ENCODE measurements at regions not wholly inside any gene's neighbourhood (a gene's known extent, or its start where the extent isn't known, plus 50 kb on each side); places are given as distances from the start of the nearest gene placed in this dataset.

DNA sequence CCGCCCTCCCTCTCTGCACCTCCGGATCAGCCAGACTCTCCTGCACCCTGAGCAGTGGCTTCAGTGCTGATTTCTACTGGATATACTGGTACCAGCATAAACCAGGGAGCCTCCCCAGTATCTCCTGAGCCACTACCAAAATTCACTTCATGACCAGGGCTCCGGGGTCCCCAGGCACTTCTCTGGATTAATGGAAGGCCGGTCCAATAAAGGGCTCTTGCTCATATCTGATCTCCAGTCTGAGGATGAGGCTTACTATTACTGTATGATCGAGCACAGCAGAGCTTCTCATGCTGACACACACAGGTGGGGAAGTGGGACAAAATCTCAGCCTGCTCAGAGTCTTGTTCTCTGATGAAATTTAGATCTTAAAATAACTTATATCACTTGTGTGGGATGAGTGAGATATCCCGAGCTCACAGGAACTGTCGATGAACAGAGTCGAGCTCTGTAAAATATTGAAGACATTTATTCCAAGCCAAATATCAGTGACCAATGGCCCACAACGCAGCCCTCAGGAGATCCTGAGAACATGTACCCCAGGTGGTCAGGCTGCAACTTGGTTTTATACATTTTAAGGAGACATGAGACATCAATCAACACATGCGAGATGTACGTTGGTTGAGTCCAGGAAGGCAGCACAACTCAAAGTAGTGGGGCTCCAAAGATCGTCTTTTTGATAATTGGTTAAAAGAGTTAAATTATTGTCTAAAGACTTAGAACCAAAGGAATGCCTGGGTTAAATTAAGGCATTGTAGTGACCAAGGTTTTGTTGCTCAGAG, 93.0 kb upstream of the TOP3B start (continued):
- TF ChIP-seq, protein P1, sequence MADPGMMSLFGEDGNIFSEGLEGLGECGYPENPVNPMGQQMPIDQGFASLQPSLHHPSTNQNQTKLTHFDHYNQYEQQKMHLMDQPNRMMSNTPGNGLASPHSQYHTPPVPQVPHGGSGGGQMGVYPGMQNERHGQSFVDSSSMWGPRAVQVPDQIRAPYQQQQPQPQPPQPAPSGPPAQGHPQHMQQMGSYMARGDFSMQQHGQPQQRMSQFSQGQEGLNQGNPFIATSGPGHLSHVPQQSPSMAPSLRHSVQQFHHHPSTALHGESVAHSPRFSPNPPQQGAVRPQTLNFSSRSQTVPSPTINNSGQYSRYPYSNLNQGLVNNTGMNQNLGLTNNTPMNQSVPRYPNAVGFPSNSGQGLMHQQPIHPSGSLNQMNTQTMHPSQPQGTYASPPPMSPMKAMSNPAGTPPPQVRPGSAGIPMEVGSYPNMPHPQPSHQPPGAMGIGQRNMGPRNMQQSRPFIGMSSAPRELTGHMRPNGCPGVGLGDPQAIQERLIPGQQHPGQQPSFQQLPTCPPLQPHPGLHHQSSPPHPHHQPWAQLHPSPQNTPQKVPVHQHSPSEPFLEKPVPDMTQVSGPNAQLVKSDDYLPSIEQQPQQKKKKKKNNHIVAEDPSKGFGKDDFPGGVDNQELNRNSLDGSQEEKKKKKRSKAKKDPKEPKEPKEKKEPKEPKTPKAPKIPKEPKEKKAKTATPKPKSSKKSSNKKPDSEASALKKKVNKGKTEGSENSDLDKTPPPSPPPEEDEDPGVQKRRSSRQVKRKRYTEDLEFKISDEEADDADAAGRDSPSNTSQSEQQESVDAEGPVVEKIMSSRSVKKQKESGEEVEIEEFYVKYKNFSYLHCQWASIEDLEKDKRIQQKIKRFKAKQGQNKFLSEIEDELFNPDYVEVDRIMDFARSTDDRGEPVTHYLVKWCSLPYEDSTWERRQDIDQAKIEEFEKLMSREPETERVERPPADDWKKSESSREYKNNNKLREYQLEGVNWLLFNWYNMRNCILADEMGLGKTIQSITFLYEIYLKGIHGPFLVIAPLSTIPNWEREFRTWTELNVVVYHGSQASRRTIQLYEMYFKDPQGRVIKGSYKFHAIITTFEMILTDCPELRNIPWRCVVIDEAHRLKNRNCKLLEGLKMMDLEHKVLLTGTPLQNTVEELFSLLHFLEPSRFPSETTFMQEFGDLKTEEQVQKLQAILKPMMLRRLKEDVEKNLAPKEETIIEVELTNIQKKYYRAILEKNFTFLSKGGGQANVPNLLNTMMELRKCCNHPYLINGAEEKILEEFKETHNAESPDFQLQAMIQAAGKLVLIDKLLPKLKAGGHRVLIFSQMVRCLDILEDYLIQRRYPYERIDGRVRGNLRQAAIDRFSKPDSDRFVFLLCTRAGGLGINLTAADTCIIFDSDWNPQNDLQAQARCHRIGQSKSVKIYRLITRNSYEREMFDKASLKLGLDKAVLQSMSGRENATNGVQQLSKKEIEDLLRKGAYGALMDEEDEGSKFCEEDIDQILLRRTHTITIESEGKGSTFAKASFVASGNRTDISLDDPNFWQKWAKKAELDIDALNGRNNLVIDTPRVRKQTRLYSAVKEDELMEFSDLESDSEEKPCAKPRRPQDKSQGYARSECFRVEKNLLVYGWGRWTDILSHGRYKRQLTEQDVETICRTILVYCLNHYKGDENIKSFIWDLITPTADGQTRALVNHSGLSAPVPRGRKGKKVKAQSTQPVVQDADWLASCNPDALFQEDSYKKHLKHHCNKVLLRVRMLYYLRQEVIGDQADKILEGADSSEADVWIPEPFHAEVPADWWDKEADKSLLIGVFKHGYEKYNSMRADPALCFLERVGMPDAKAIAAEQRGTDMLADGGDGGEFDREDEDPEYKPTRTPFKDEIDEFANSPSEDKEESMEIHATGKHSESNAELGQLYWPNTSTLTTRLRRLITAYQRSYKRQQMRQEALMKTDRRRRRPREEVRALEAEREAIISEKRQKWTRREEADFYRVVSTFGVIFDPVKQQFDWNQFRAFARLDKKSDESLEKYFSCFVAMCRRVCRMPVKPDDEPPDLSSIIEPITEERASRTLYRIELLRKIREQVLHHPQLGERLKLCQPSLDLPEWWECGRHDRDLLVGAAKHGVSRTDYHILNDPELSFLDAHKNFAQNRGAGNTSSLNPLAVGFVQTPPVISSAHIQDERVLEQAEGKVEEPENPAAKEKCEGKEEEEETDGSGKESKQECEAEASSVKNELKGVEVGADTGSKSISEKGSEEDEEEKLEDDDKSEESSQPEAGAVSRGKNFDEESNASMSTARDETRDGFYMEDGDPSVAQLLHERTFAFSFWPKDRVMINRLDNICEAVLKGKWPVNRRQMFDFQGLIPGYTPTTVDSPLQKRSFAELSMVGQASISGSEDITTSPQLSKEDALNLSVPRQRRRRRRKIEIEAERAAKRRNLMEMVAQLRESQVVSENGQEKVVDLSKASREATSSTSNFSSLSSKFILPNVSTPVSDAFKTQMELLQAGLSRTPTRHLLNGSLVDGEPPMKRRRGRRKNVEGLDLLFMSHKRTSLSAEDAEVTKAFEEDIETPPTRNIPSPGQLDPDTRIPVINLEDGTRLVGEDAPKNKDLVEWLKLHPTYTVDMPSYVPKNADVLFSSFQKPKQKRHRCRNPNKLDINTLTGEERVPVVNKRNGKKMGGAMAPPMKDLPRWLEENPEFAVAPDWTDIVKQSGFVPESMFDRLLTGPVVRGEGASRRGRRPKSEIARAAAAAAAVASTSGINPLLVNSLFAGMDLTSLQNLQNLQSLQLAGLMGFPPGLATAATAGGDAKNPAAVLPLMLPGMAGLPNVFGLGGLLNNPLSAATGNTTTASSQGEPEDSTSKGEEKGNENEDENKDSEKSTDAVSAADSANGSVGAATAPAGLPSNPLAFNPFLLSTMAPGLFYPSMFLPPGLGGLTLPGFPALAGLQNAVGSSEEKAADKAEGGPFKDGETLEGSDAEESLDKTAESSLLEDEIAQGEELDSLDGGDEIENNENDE (IDR thresholded peaks at IDR 0.05; ENCODE audit: insufficient replicate concordance, low read length), result no peak
- TF ChIP-seq CBX5 (IDR thresholded peaks at IDR 0.05; ENCODE audit: low read depth, low read length), result no peak
- TF ChIP-seq, protein P2, sequence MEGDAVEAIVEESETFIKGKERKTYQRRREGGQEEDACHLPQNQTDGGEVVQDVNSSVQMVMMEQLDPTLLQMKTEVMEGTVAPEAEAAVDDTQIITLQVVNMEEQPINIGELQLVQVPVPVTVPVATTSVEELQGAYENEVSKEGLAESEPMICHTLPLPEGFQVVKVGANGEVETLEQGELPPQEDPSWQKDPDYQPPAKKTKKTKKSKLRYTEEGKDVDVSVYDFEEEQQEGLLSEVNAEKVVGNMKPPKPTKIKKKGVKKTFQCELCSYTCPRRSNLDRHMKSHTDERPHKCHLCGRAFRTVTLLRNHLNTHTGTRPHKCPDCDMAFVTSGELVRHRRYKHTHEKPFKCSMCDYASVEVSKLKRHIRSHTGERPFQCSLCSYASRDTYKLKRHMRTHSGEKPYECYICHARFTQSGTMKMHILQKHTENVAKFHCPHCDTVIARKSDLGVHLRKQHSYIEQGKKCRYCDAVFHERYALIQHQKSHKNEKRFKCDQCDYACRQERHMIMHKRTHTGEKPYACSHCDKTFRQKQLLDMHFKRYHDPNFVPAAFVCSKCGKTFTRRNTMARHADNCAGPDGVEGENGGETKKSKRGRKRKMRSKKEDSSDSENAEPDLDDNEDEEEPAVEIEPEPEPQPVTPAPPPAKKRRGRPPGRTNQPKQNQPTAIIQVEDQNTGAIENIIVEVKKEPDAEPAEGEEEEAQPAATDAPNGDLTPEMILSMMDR (IDR thresholded peaks at IDR 0.05; ENCODE audit: control extremely low read depth in 1 of 3, insufficient read depth in 1 of 3, low read depth in 1 of 3, low read length in 3 of 3), result no peak
- no peak for TF ChIP-seq KDM5A (IDR thresholded peaks at IDR 0.05; ENCODE audit: low read length)
- TF ChIP-seq, protein P3, sequence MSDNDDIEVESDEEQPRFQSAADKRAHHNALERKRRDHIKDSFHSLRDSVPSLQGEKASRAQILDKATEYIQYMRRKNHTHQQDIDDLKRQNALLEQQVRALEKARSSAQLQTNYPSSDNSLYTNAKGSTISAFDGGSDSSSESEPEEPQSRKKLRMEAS (IDR thresholded peaks at IDR 0.05), result no peak
- TF ChIP-seq YY1 (IDR thresholded peaks at IDR 0.05; ENCODE audit: low read depth, low read length), result no peak
- TF ChIP-seq EP300 (IDR thresholded peaks at IDR 0.05; ENCODE audit: borderline replicate concordance in 1 of 2, low read depth in 2 of 2, low read length in 2 of 2), result no peak
